ENCODE measurements at regions not wholly inside any gene's neighbourhood (a gene's known extent, or its start where the extent isn't known, plus 50 kb on each side); places are given as distances from the start of the nearest gene placed in this dataset.

- TF ChIP-seq EZH2 (IDR thresholded peaks at IDR 0.05; ENCODE audit: insufficient read depth, poor library complexity, severe bottlenecking) (no peak), EZH2phosphoT487 (IDR thresholded peaks at IDR 0.05; ENCODE audit: insufficient read depth, low read depth) (no peak)
These were observed 59.4 kb upstream of the MAGEB2 start for GRCh38 chrX:30156009-30156408.

All from GM23248 (cell line).